ENCODE measurements at regions not wholly inside any gene's neighbourhood (a gene's known extent, or its start where the extent isn't known, plus 50 kb on each side); places are given as distances from the start of the nearest gene placed in this dataset.

DNA sequence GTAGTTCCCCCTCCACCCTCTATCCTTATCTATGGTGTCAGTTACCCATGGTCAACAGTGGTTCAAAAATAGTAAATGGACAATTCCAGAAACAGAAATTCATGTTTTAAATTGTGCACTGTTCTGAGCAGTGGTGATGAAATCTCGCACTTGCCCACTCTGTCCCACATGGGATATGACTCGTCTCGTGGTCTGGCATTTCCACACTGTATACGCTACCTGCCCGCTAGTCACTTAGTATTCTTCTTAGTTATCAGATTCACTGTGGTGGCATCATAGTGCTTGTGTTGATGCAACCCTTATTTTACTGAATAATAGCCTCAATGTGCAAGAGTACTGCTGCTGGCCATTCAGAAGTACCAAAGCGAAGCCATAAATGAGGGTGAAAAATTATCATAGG, 507.0 kb downstream of the SNAPC1 start:
- no peak overlapping the region for H3K27ac ChIP-seq
- no peak for TF ChIP-seq ZFX (IDR thresholded peaks at IDR 0.05; ENCODE audit: borderline replicate concordance)
- TF ChIP-seq, protein P1, sequence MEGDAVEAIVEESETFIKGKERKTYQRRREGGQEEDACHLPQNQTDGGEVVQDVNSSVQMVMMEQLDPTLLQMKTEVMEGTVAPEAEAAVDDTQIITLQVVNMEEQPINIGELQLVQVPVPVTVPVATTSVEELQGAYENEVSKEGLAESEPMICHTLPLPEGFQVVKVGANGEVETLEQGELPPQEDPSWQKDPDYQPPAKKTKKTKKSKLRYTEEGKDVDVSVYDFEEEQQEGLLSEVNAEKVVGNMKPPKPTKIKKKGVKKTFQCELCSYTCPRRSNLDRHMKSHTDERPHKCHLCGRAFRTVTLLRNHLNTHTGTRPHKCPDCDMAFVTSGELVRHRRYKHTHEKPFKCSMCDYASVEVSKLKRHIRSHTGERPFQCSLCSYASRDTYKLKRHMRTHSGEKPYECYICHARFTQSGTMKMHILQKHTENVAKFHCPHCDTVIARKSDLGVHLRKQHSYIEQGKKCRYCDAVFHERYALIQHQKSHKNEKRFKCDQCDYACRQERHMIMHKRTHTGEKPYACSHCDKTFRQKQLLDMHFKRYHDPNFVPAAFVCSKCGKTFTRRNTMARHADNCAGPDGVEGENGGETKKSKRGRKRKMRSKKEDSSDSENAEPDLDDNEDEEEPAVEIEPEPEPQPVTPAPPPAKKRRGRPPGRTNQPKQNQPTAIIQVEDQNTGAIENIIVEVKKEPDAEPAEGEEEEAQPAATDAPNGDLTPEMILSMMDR (IDR thresholded peaks at IDR 0.05), result no peak

DNA sequence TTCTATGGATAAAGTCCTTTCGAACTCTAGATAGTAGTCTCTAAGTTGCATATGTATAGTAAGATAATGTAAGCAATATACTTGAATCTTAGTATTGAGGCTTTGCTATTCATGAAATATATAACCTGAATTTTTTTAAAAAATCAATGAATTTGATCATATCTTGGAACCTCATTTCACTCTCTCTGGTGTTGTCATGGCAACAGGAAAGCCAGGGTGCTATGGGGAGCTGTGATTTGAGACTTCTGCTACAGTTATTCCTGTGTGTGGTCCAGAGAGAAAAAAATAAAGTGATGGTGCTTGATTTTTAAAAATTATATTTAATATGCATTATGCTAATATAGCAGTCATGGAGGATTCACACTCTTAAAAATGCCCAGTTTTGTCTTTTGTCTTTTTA, 508.0 kb downstream of the SNAPC1 start:
- TF ChIP-seq ZFX (IDR thresholded peaks at IDR 0.05; ENCODE audit: borderline replicate concordance), result no peak
- TF ChIP-seq, protein P1 (IDR thresholded peaks at IDR 0.05), result no peak
- no peak overlapping the region for H3K27ac ChIP-seq

DNA sequence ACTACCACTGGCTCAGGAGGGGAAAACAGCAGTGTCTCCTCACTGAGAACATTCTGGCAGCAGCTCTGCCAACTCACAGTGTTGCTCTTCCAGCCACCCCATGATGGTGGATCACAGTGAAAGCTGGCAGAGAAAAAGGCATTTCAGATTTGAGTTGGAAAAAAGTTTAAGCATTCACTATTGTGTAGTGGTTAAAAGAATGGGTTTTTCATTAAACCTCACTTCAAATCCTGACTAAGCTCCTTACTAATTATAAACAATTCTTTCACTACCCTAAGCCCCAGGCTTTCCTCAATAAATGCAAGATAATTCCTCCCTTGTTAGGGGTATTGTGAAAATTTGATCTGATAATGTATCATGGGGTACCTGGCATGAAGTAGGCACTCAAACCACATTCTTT, 518.1 kb downstream of the SNAPC1 start:
- TF ChIP-seq, protein P1 (IDR thresholded peaks at IDR 0.05), result no peak
- TF ChIP-seq ZFX (IDR thresholded peaks at IDR 0.05; ENCODE audit: borderline replicate concordance), result no peak
- no peak overlapping the region for H3K27ac ChIP-seq

DNA sequence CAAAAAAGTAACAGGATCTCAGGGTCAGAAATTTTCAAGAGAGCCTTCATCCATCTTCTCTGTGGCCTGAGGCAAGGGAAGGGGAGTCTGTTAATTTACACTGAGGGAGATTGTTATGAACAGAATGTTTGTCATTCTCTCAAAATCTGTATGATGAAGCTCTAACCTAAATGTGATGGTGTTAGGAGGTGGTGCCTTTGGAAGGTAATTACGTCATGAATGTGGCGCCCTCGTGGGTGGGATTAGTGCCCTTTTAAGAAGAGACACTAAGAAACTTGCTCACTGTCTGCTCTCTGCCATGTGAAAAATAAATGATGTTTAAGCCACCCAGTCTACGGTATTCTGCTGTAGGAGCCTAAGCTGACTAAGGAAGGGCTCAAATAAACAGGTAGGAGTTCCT, 521.6 kb downstream of the SNAPC1 start:
- no peak overlapping the region for H3K27ac ChIP-seq
- no peak for TF ChIP-seq ZFX (IDR thresholded peaks at IDR 0.05; ENCODE audit: borderline replicate concordance)
- TF ChIP-seq, protein P1 (IDR thresholded peaks at IDR 0.05), result no peak

DNA sequence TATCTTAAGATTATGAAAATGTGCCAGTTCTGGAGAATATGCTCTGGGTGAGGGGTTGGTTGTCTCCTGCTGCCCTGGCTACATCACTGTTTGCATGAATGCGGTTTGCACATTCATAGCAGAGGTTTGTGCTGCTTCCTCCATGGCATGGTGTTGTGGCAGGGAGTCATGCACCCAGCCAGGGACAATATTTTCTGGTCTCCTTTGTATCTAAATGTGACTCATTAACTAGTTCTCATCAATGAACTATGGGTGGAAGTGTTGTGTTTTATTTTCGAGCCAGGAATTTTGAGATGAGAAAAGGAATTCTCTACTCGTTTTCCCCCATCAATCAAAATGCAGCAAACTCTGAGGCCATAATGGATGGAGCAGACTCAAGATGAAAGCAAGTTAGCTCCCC, 527.3 kb downstream of the SNAPC1 start:
- TF ChIP-seq, protein P1 (IDR thresholded peaks at IDR 0.05), result no peak
- no peak for TF ChIP-seq ZFX (IDR thresholded peaks at IDR 0.05; ENCODE audit: borderline replicate concordance)
- no peak overlapping the region for H3K27ac ChIP-seq

DNA sequence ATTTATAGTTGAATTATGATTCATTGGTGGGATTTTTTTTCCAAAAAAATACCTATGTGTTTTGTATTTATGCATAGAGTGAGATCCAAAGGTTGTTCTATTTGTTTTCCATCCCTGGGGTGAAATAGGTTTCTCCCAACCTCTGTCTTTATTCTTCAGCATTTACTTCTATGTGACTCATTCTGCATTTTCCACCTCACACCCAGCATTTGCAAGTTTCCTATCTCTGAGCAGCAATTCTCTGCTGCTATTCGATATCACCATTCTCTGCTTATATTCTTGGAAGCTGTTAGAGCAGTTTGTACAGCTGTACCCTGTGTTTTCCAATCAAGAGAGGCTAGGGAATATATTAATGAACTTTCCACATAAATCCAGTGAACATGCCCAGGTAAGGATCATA, 538.9 kb downstream of the SNAPC1 start:
- no peak for TF ChIP-seq ZFX (IDR thresholded peaks at IDR 0.05; ENCODE audit: borderline replicate concordance)
- TF ChIP-seq, protein P1 (IDR thresholded peaks at IDR 0.05), result no peak
- H3K27ac ChIP-seq, result no peak overlapping the region

DNA sequence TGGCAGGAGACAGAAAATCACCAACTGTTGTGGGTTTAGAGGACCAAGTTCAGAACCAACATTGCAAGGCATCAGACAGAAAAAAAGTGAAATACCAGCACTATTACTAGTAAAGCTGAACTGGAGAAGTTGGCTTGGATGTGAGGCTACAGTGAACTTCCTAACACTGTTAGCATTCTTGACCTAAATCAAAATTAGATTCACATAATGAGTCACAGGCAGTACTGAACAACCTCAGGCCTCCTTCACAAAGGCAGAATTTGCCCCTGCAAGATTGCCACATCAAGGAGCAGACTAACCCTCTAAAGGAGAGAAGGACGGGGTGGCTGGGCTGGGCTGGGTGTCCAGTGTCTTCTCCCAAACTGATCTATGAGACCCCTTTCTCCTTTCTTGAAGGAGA, 539.7 kb downstream of the SNAPC1 start:
- TF ChIP-seq, protein P1 (IDR thresholded peaks at IDR 0.05), result no peak
- no peak for TF ChIP-seq ZFX (IDR thresholded peaks at IDR 0.05; ENCODE audit: borderline replicate concordance)
- no peak overlapping the region for H3K27ac ChIP-seq

Data from 22Rv1 (cell line).